ENCODE measurements at regions not wholly inside any gene's neighbourhood (a gene's known extent, or its start where the extent isn't known, plus 50 kb on each side); places are given as distances from the start of the nearest gene placed in this dataset.

- no peak overlapping the region for H2AFZ ChIP-seq (ENCODE audit: low read length)
- H3K36me3 ChIP-seq (ENCODE audit: insufficient read depth, low read length) = no peaks in the 10 kb centered on the region
- TF ChIP-seq, protein P1, sequence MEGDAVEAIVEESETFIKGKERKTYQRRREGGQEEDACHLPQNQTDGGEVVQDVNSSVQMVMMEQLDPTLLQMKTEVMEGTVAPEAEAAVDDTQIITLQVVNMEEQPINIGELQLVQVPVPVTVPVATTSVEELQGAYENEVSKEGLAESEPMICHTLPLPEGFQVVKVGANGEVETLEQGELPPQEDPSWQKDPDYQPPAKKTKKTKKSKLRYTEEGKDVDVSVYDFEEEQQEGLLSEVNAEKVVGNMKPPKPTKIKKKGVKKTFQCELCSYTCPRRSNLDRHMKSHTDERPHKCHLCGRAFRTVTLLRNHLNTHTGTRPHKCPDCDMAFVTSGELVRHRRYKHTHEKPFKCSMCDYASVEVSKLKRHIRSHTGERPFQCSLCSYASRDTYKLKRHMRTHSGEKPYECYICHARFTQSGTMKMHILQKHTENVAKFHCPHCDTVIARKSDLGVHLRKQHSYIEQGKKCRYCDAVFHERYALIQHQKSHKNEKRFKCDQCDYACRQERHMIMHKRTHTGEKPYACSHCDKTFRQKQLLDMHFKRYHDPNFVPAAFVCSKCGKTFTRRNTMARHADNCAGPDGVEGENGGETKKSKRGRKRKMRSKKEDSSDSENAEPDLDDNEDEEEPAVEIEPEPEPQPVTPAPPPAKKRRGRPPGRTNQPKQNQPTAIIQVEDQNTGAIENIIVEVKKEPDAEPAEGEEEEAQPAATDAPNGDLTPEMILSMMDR (IDR thresholded peaks at IDR 0.05; ENCODE audit: extremely low read depth, low read depth, low read length) = no peak
- no peaks in the 10 kb centered on the region for H3K79me2 ChIP-seq (ENCODE audit: insufficient read depth, low read length)
- no peaks in the 10 kb centered on the region for H4K20me1 ChIP-seq (ENCODE audit: insufficient read depth, low read length)
- DNase-seq (ENCODE audit: insufficient read length, low spot score, missing footprints) = no peak
- no peak overlapping the region for H3K4me2 ChIP-seq (ENCODE audit: insufficient read depth, low read length)
- H3K27ac ChIP-seq (ENCODE audit: low read depth, low read length) = no peak overlapping the region
- H3K9me3 ChIP-seq (ENCODE audit: low read depth, low read length) = no peaks in the 10 kb centered on the region
- no peak overlapping the region for H3K4me3 ChIP-seq (ENCODE audit: insufficient read depth, low read length)
- no peaks in the 10 kb centered on the region for H3K27me3 ChIP-seq (ENCODE audit: insufficient read depth, low read length)
- H3K4me1 ChIP-seq (ENCODE audit: insufficient read depth, low read length) = no peaks in the 10 kb centered on the region
Measured at GRCh38 chr16:72277749-72278148, 105.8 kb upstream of the PMFBP1 start.

- no peak overlapping the region for H2AFZ ChIP-seq (ENCODE audit: low read length)
Measured at GRCh38 chr16:72271699-72272240, 99.8 kb upstream of the PMFBP1 start.

GRCh38 chr16:72270531-72270930, 98.6 kb upstream of the PMFBP1 start:
- TF ChIP-seq, protein P1 (IDR thresholded peaks at IDR 0.05; ENCODE audit: extremely low read depth, low read depth, low read length) = no peak
- Histone ChIP-seq H3K79me2 (ENCODE audit: insufficient read depth, low read length) (no peaks in the 10 kb centered on the region), H3K27ac (ENCODE audit: low read depth, low read length) (no peak overlapping the region), H2AFZ (ENCODE audit: low read length) (no peak overlapping the region), H3K36me3 (ENCODE audit: insufficient read depth, low read length) (no peaks in the 10 kb centered on the region), H3K9me3 (ENCODE audit: low read depth, low read length) (no peaks in the 10 kb centered on the region), H3K27me3 (ENCODE audit: insufficient read depth, low read length) (no peaks in the 10 kb centered on the region), H3K4me3 (ENCODE audit: insufficient read depth, low read length) (no peak overlapping the region), H4K20me1 (ENCODE audit: insufficient read depth, low read length) (no peaks in the 10 kb centered on the region), H3K4me2 (ENCODE audit: insufficient read depth, low read length) (no peak overlapping the region), H3K4me1 (ENCODE audit: insufficient read depth, low read length) (no peaks in the 10 kb centered on the region)
- no peak for DNase-seq (ENCODE audit: insufficient read length, low spot score, missing footprints)

More at GRCh38 chr16:72271699-72272240, 99.8 kb upstream of the PMFBP1 start:
- Histone ChIP-seq H3K4me1 (ENCODE audit: insufficient read depth, low read length) (no peaks in the 10 kb centered on the region), H3K79me2 (ENCODE audit: insufficient read depth, low read length) (no peaks in the 10 kb centered on the region), H3K36me3 (ENCODE audit: insufficient read depth, low read length) (no peaks in the 10 kb centered on the region), H3K27me3 (ENCODE audit: insufficient read depth, low read length) (no peaks in the 10 kb centered on the region), H4K20me1 (ENCODE audit: insufficient read depth, low read length) (no peaks in the 10 kb centered on the region), H3K4me3 (ENCODE audit: insufficient read depth, low read length) (no peak overlapping the region), H3K9me3 (ENCODE audit: low read depth, low read length) (no peaks in the 10 kb centered on the region), H3K4me2 (ENCODE audit: insufficient read depth, low read length) (no peak overlapping the region), H3K27ac (ENCODE audit: low read depth, low read length) (no peak overlapping the region)
- TF ChIP-seq, protein P1 (IDR thresholded peaks at IDR 0.05; ENCODE audit: extremely low read depth, low read depth, low read length) = no peak
- no peak for DNase-seq (ENCODE audit: insufficient read length, low spot score, missing footprints)

DNA sequence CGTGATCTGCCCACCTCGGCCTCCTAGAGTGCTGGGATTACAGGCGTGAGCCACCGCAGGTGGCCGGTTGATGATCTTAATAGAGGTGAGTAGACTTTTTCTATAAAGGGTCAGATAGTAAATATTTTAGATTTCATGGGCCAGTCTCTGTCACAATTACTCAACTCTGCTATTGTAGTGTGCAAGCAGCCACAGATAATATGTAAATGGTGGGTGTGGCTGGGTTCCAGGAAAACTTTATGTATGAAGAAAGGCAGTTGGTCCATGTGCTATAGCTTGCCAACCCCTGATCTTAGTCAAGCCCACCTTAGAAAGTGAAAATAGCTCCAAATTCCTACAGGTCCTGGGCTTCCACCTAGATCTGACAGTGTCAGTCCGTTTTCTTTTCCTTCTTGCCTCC, 94.9 kb upstream of the PMFBP1 start:
- Histone ChIP-seq H3K27me3 (ENCODE audit: insufficient read depth, low read length) (no peaks in the 10 kb centered on the region), H3K9me3 (ENCODE audit: low read depth, low read length) (no peaks in the 10 kb centered on the region), H3K79me2 (ENCODE audit: insufficient read depth, low read length) (no peaks in the 10 kb centered on the region), H3K27ac (ENCODE audit: low read depth, low read length) (no peak overlapping the region), H3K36me3 (ENCODE audit: insufficient read depth, low read length) (no peaks in the 10 kb centered on the region), H2AFZ (ENCODE audit: low read length) (no peak overlapping the region), H3K4me3 (ENCODE audit: insufficient read depth, low read length) (no peak overlapping the region), H4K20me1 (ENCODE audit: insufficient read depth, low read length) (no peaks in the 10 kb centered on the region), H3K4me2 (ENCODE audit: insufficient read depth, low read length) (no peak overlapping the region), H3K4me1 (ENCODE audit: insufficient read depth, low read length) (no peaks in the 10 kb centered on the region)
- DNase-seq (ENCODE audit: insufficient read length, low spot score, missing footprints) = no peak
- TF ChIP-seq, protein P1 (IDR thresholded peaks at IDR 0.05; ENCODE audit: extremely low read depth, low read depth, low read length) = no peak
